SK-N-SH treated with all-trans-retinoic acid at 6 μM for 48 hours (cell line): ENCODE measurements at regions not wholly inside any gene's neighbourhood (a gene's known extent, or its start where the extent isn't known, plus 50 kb on each side); places are given as distances from the start of the nearest gene placed in this dataset.

Experiments used
- ATAC-seq: fragments of 200-7000 bp; cut with Tn5 transposase; 3 replicates; pipeline ENCODE4 v1.9.1; 2020; ENCODE audit warnings: mild to moderate bottlenecking, moderate library complexity
- ARNTL ChIP-seq: fragments of 450-650 bp; formaldehyde crosslinking; IDR thresholded peaks from 2 replicates; pipeline ENCODE4 v1.5.0; 2020; ENCODE audit warnings: low read depth, mild to moderate bottlenecking, moderate library complexity, borderline replicate concordance
- BACH2 ChIP-seq: fragments of 250-450 bp; sonication (Bioruptor Pico); IDR thresholded peaks from 2 replicates; pipeline ENCODE4 v1.9.0; 2021; ENCODE audit warnings: mild to moderate bottlenecking, borderline replicate concordance
- CREB5 ChIP-seq: fragments of 250-450 bp; sonication (Bioruptor Pico); IDR thresholded peaks from 2 replicates; pipeline ENCODE4 v1.5.1; 2020; ENCODE audit warnings: low read depth, mild to moderate bottlenecking, moderate library complexity
- CSDC2 ChIP-seq: fragments of 250-450 bp; sonication (Bioruptor Pico); IDR thresholded peaks from 2 replicates; pipeline ENCODE4 v1.5.0; 2020; ENCODE audit warnings: mild to moderate bottlenecking, moderate library complexity
- CSRNP3 ChIP-seq: fragments of 250-450 bp; sonication (Bioruptor Pico); IDR thresholded peaks from 2 replicates; pipeline ENCODE4 v1.5.1; 2021; ENCODE audit warnings: mild to moderate bottlenecking, moderate library complexity
- ESRRG ChIP-seq: fragments of 250-450 bp; sonication (Bioruptor Pico); IDR thresholded peaks from 2 replicates; pipeline ENCODE4 v1.6.1; 2021; ENCODE audit warnings: mild to moderate bottlenecking
- GLIS3 ChIP-seq: fragments of 250-450 bp; sonication (Bioruptor Pico); IDR thresholded peaks from 2 replicates; pipeline ENCODE4 v1.5.0; 2020; ENCODE audit warnings: mild to moderate bottlenecking, moderate library complexity
- ISL1 ChIP-seq: fragments of 250-450 bp; sonication (Bioruptor Pico); IDR thresholded peaks from 2 replicates; pipeline ENCODE4 v2.1.2; 2022; ENCODE audit warnings: mild to moderate bottlenecking, moderate library complexity
- OSR1 ChIP-seq: fragments of 250-450 bp; sonication (Bioruptor Pico); IDR thresholded peaks from 2 replicates; pipeline ENCODE4 v1.8.0; 2022; ENCODE audit warnings: moderate library complexity, mild to moderate bottlenecking, inconsistent platforms
- PATZ1 ChIP-seq: fragments of 250-450 bp; sonication (Bioruptor Pico); IDR thresholded peaks from 2 replicates; pipeline ENCODE4 v1.8.0; 2020; ENCODE audit warnings: mild to moderate bottlenecking, moderate library complexity, borderline replicate concordance
- POU6F1 ChIP-seq: fragments of 250-450 bp; sonication (Bioruptor Pico); IDR thresholded peaks from 2 replicates; pipeline ENCODE4 v1.8.0; 2021; ENCODE audit warnings: low read depth, mild to moderate bottlenecking, moderate library complexity, borderline replicate concordance
- PPARA ChIP-seq: fragments of 250-450 bp; sonication (Bioruptor Pico); IDR thresholded peaks from 2 replicates; pipeline ENCODE4 v1.5.0; 2020; ENCODE audit warnings: mild to moderate bottlenecking, borderline replicate concordance
- RARB ChIP-seq: fragments of 250-450 bp; sonication (Bioruptor Pico); IDR thresholded peaks from 2 replicates; pipeline ENCODE4 v1.8.0; 2021; ENCODE audit warnings: mild to moderate bottlenecking, moderate library complexity
- TOX ChIP-seq: fragments of 250-450 bp; sonication (Bioruptor Pico); IDR thresholded peaks from 2 replicates; pipeline ENCODE4 v1.8.0; 2021; ENCODE audit warnings: mild to moderate bottlenecking, moderate library complexity, borderline replicate concordance
- TSHZ2 ChIP-seq: fragments of 250-450 bp; sonication (Bioruptor Pico); IDR thresholded peaks from 2 replicates; pipeline ENCODE4 v1.5.0; 2020; ENCODE audit warnings: mild to moderate bottlenecking, moderate library complexity
- ZC3H10 ChIP-seq: fragments of 250-450 bp; sonication (Bioruptor Pico); IDR thresholded peaks from 2 replicates; pipeline ENCODE4 v1.5.1; 2021; ENCODE audit warnings: mild to moderate bottlenecking, moderate library complexity
- ZFP3 ChIP-seq: fragments of 250-450 bp; sonication (Bioruptor Pico); IDR thresholded peaks from 2 replicates; pipeline ENCODE4 v1.5.0; 2020; ENCODE audit warnings: mild to moderate bottlenecking, moderate library complexity
- ZFP30 ChIP-seq: fragments of 450-650 bp; formaldehyde crosslinking; IDR thresholded peaks from 2 replicates; pipeline ENCODE4 v1.5.0; 2022; ENCODE audit warnings: mild to moderate bottlenecking, moderate library complexity
- ZNF565 ChIP-seq: fragments of 450-650 bp; formaldehyde crosslinking; conservative IDR thresholded peaks from 2 replicates; pipeline ENCODE4 v1.5.0; 2020; ENCODE audit warnings: low read depth, mild to moderate bottlenecking, moderate library complexity
- ZNF70 ChIP-seq: fragments of 450-650 bp; formaldehyde crosslinking; IDR thresholded peaks from 2 replicates; pipeline ENCODE4 v1.5.0; 2020; ENCODE audit warnings: mild to moderate bottlenecking, moderate library complexity
- ZNF8 ChIP-seq: fragments of 450-650 bp; formaldehyde crosslinking; IDR thresholded peaks from 2 replicates; pipeline ENCODE4 v1.5.0; 2020; ENCODE audit warnings: mild to moderate bottlenecking, moderate library complexity

- no peak for ATAC-seq
- TF ChIP-seq BACH2, result no peak
- TF ChIP-seq CSDC2 (CRISPR knock-in tag), result no peak
- TF ChIP-seq GLIS3 (CRISPR knock-in tag), result no peak
- TF ChIP-seq PATZ1 (CRISPR knock-in tag), result no peak
- TF ChIP-seq ZFP30 (CRISPR knock-in tag), result no peak
- no peak for TF ChIP-seq TOX (CRISPR knock-in tag)
- TF ChIP-seq RARB (CRISPR knock-in tag), result no peak
- no peak for TF ChIP-seq ZNF565 (CRISPR knock-in tag)
- TF ChIP-seq TSHZ2 (CRISPR knock-in tag), result no peak
- no peak for TF ChIP-seq ZC3H10
These were observed 61.4 kb upstream of the TARBP1 start for GRCh38 chr1:234540404-234540762.

GRCh38 chr1:234539666-234540403 is 60.9 kb upstream of the TARBP1 start:
- no peak for TF ChIP-seq PPARA (CRISPR knock-in tag)
- no peak for TF ChIP-seq TOX (CRISPR knock-in tag)
- no peak for TF ChIP-seq CSDC2 (CRISPR knock-in tag)
- TF ChIP-seq ZC3H10, result no peak
- no peak for TF ChIP-seq OSR1 (CRISPR knock-in tag)
- no peak for TF ChIP-seq BACH2
- TF ChIP-seq CSRNP3, result no peak
- TF ChIP-seq POU6F1 (CRISPR knock-in tag), result no peak
- TF ChIP-seq ESRRG (CRISPR knock-in tag), result no peak
- no peak for TF ChIP-seq ZNF8 (CRISPR knock-in tag)
- TF ChIP-seq ZNF70 (CRISPR knock-in tag), result no peak
- no peak for TF ChIP-seq GLIS3 (CRISPR knock-in tag)
- TF ChIP-seq RARB (CRISPR knock-in tag), result no peak
- TF ChIP-seq ZFP30 (CRISPR knock-in tag), result no peak
- no peak for TF ChIP-seq ZFP3
- no peak for TF ChIP-seq ISL1 (CRISPR knock-in tag)
- TF ChIP-seq CREB5 (CRISPR knock-in tag), result no peak
- TF ChIP-seq ARNTL (CRISPR knock-in tag), result no peak
- ATAC-seq, result no peak
